IMR-90 (cell line): ENCODE measurements at regions not wholly inside any gene's neighbourhood (a gene's known extent, or its start where the extent isn't known, plus 50 kb on each side); places are given as distances from the start of the nearest gene placed in this dataset.

Source experiments
- ATAC-seq: fragments of 200-7000 bp; cut with Tn5 transposase; 2 replicates; pipeline ENCODE4 v1.9.1; 2020; ENCODE audit warnings: low read depth, mild to moderate bottlenecking, moderate library complexity
- BruUV-seq: library from RNA; stranded (reverse); fragments of 400-500 nt; replicated peaks from 2 replicates; lab custom pipeline; 2021; lab: Mats Ljungman, UMichigan
- CTCF ChIA-PET: fragments of 300-600 bp; formaldehyde crosslinking; extraction: SDS; loops from one replicate; lab custom pipeline; 2021; ENCODE audit warnings: antibody characterized with exemption; lab: Yijun Ruan, JAX
- POLR2A ChIA-PET: fragments of 300-600 bp; sonication (Branson Sonifier 250); formaldehyde crosslinking; loops from one replicate; lab custom pipeline; 2022; ENCODE audit warnings: antibody characterized with exemption; ENCODE audit not compliant: unreplicated experiment; lab: Charles Lee
- DNase-seq: peaks from one replicate; pipeline ENCODE4 v3.0.0; 2013
- H2AFZ ChIP-seq: replicated peaks from 2 replicates; pipeline ENCODE3; 2013; ENCODE audit warnings: low read length, mild to moderate bottlenecking; ENCODE audit not compliant: poor library complexity
- H2AK5ac ChIP-seq: 2 replicates; pipeline ENCODE4 v1.6.1; 2013; ENCODE audit warnings: low read depth, low read length, inconsistent platforms
- H2AK9ac ChIP-seq: replicated peaks from 2 replicates; pipeline ENCODE3; 2013; ENCODE audit warnings: mild to moderate bottlenecking, low read depth, low read length, moderate library complexity; ENCODE audit not compliant: poor library complexity
- H2BK120ac ChIP-seq: 2 replicates; pipeline ENCODE4 v1.6.1; 2013; ENCODE audit warnings: low read depth, low read length, inconsistent platforms
- H2BK15ac ChIP-seq: 3 replicates; pipeline ENCODE4 v1.6.1; 2013; ENCODE audit warnings: low read depth, low read length, inconsistent platforms
- H2BK20ac ChIP-seq: 2 replicates; pipeline ENCODE4 v1.6.1; 2013; ENCODE audit warnings: low read depth, mild to moderate bottlenecking, inconsistent platforms, low read length, moderate library complexity
- H2BK5ac ChIP-seq: 2 replicates; pipeline ENCODE4 v1.6.1; 2013; ENCODE audit warnings: mild to moderate bottlenecking, low read depth, low read length, inconsistent platforms; ENCODE audit not compliant: poor library complexity, severe bottlenecking
- H3K14ac ChIP-seq: replicated peaks from 2 replicates; pipeline ENCODE4 v1.6.1; 2013; ENCODE audit warnings: low read depth, low read length, inconsistent platforms
- H3K18ac ChIP-seq: 2 replicates; pipeline ENCODE4 v1.6.1; 2013; ENCODE audit warnings: low read depth, low read length, control low read depth
- H3K23ac ChIP-seq: 2 replicates; pipeline ENCODE4 v1.6.1; 2013; ENCODE audit warnings: low read depth, low read length, inconsistent platforms
- H3K27ac ChIP-seq: 2 replicates; pipeline ENCODE4 v1.5.1; 2013; ENCODE audit warnings: mild to moderate bottlenecking, control low read depth, low read length; ENCODE audit not compliant: insufficient read depth
- H3K27me3 ChIP-seq: 2 replicates; pipeline ENCODE4 v1.6.1; 2013; ENCODE audit warnings: low read length; ENCODE audit not compliant: control insufficient read depth, insufficient read depth
- H3K36me3 ChIP-seq: 2 replicates; pipeline ENCODE4 v1.6.1; 2013; ENCODE audit warnings: low read length, mixed read lengths; ENCODE audit not compliant: control insufficient read depth, insufficient read depth
- H3K4ac ChIP-seq: 2 replicates; pipeline ENCODE4 v1.6.1; 2013; ENCODE audit warnings: low read depth, low read length, inconsistent platforms
- H3K4me1 ChIP-seq: 2 replicates; pipeline ENCODE4 v1.6.1; 2013; ENCODE audit warnings: low read length, mixed read lengths; ENCODE audit not compliant: control insufficient read depth, insufficient read depth
- H3K4me2 ChIP-seq: 2 replicates; pipeline ENCODE4 v1.6.1; 2013; ENCODE audit warnings: low read depth, mild to moderate bottlenecking, control low read depth, low read length, moderate library complexity
- H3K4me3 ChIP-seq: 2 replicates; pipeline ENCODE4 v1.5.1; 2013; ENCODE audit warnings: low read depth, mild to moderate bottlenecking, control low read depth, low read length, moderate library complexity; ENCODE audit not compliant: insufficient read depth
- H3K56ac ChIP-seq: 2 replicates; pipeline ENCODE4 v1.6.1; 2013; ENCODE audit warnings: low read length, inconsistent platforms; ENCODE audit not compliant: insufficient read depth; ENCODE audit errors: extremely low read depth
- H3K79me1 ChIP-seq, 2 experiments: 2 replicates each; pipeline ENCODE4 v1.6.1; 2013; ENCODE audit warnings: low read length in 2 of 2, inconsistent platforms in 1 of 2, low read depth in 1 of 2
- H3K9ac ChIP-seq: 2 replicates; pipeline ENCODE4 v1.6.1; 2013; ENCODE audit warnings: low read depth, low read length, control low read depth
- H3K9me1 ChIP-seq: 2 replicates; pipeline ENCODE4 v1.6.1; 2013; ENCODE audit warnings: low read length, inconsistent platforms; ENCODE audit not compliant: insufficient read depth
- H3K9me3 ChIP-seq: 2 replicates; pipeline ENCODE4 v1.6.1; 2013; ENCODE audit warnings: low read length; ENCODE audit not compliant: control insufficient read depth, insufficient read depth
- H4K20me1 ChIP-seq: 2 replicates; pipeline ENCODE4 v1.6.1; 2013; ENCODE audit warnings: low read length, inconsistent platforms; ENCODE audit not compliant: insufficient read depth
- H4K5ac ChIP-seq: 2 replicates; pipeline ENCODE4 v1.6.1; 2013; ENCODE audit warnings: mild to moderate bottlenecking, low read depth, low read length, control low read depth
- H4K8ac ChIP-seq, 2 experiments: 2 replicates each; pipeline ENCODE4 v1.6.1; 2013; ENCODE audit warnings: low read depth in 2 of 2, low read length in 2 of 2, control low read depth in 1 of 2, inconsistent platforms in 1 of 2
- H4K91ac ChIP-seq: 2 replicates; pipeline ENCODE4 v1.6.1; 2013; ENCODE audit warnings: low read depth, low read length, inconsistent platforms; ENCODE audit not compliant: insufficient read depth
- CEBPB ChIP-seq: IDR thresholded peaks from 2 replicates; pipeline ENCODE4 v1.6.1; 2012; ENCODE audit warnings: low read depth, low read length, improper control_type of control experiment
- CHD1 ChIP-seq: IDR thresholded peaks from 2 replicates; pipeline ENCODE4 v1.6.1; 2012; ENCODE audit warnings: low read depth, low read length, improper control_type of control experiment
- ELK1 ChIP-seq: fragments of 150-350 bp; IDR thresholded peaks from 2 replicates; pipeline ENCODE4 v1.6.1; 2016; ENCODE audit warnings: low read depth, mild to moderate bottlenecking, low read length, moderate library complexity, borderline replicate concordance
- MAFK ChIP-seq: IDR thresholded peaks from 2 replicates; pipeline ENCODE4 v1.6.1; 2012; ENCODE audit warnings: low read depth, low read length, improper control_type of control experiment
- RCOR1 ChIP-seq: IDR thresholded peaks from 2 replicates; pipeline ENCODE4 v1.6.1; 2012; ENCODE audit warnings: mild to moderate bottlenecking, low read length, improper control_type of control experiment; ENCODE audit not compliant: insufficient replicate concordance
- WGBS, 2 experiments: methylation state at CpG; one replicate each; pipeline versions ENCODE4 v1.1.5 to v1.1.7; 2013; ENCODE audit warnings: missing lambda C conversion rate in 2 of 2; ENCODE audit not compliant: insufficient read length in 1 of 2; ENCODE audit errors: extremely low coverage in 2 of 2; 5-methylcytosine and 5-hydroxymethylcytosine counted together
- dilution Hi-C: fragments of 300-500 bp; cut with HindIII; formaldehyde crosslinking; loops from one replicate; pipeline ENCODE4 v1.14.3; 2018; ENCODE audit warnings: low sequenced_read_pairs; ENCODE audit not compliant: unreplicated experiment
- in situ Hi-C: fragments of 300-500 bp; cut with MboI; formaldehyde crosslinking; loops from 3 replicates; pipeline ENCODE4 v1.14.3; 2019; ENCODE audit warnings: low sequenced_read_pairs, inconsistent platforms, mixed read lengths
- intact Hi-C: fragments of 100-400 bp; cut with micrococcal nuclease; formaldehyde crosslinking; loops from 2 replicates; pipeline ENCODE4 v1.10.0; 2022

- Histone ChIP-seq H3K27ac (peak overlapping the region; percentile 58), H2BK5ac (peak overlapping the region; percentile 69), H3K4me1 (peaks cover 17% of the 10 kb centered on the region), H2AK9ac (no peak overlapping the region), H2AK5ac (peak overlapping the region; percentile 1; the same call in 1 of the 2 replicates), H2BK20ac (no peak overlapping the region), H2BK120ac (peak overlapping the region; percentile 9), H2AFZ (no peak overlapping the region), H3K79me1 (peaks cover 0 to 28% of the 10 kb centered on the region in 2 experiments; a peak in 2 of 4 replicates), H4K8ac (peak overlapping the region in 1 of 2 experiments; percentile 52; a peak in 1 of 4 replicates), H2BK15ac (no peak overlapping the region; the same call in 2 of the 3 replicates), H3K9ac (peak overlapping the region; percentile 20; the same call in 1 of the 2 replicates), H4K20me1 (no peaks in the 10 kb centered on the region), H3K14ac (peak overlapping the region; percentile 58), H3K4ac (peak overlapping the region; percentile 56), H3K9me1 (peaks cover 8% of the 10 kb centered on the region; the same call in 1 of the 2 replicates), H4K5ac (peak overlapping the region; percentile 92; the same call in 1 of the 2 replicates), H3K18ac (peak overlapping the region; percentile 76), H3K56ac (no peak overlapping the region), H3K4me3 (peak overlapping the region; percentile 28; the same call in 1 of the 2 replicates), H3K9me3 (no peaks in the 10 kb centered on the region), H3K23ac (peak overlapping the region; percentile 49), H3K4me2 (peak overlapping the region; percentile 91), H4K91ac (no peak overlapping the region), H3K36me3 (no peaks in the 10 kb centered on the region), H3K27me3 (no peaks in the 10 kb centered on the region)
- dilution Hi-C loops = loop anchor here (25.0 kb wide), 1 partner anchor 231 kb away; no protein-coding TSS in a partner anchor
- in situ Hi-C loops = loop anchor here (5.0 kb wide), 1 partner anchor 131 kb away; no protein-coding TSS in a partner anchor
- POLR2A ChIA-PET = no interaction called here
- CTCF ChIA-PET = no interaction called here
- WGBS, 2 experiments = 100% methylated on average over 2 of the region's 5 CpGs; no CpG with 5 or more reads in 1 of the 2 experiments
- DNase-seq (no peak), ATAC-seq (no peak)
- no TSS peak for BruUV-seq
- TF ChIP-seq CHD1 (no peak), CEBPB (no peak), ELK1 (no peak), MAFK (no peak), RCOR1 (no peak)
- intact Hi-C loops = loop anchor here (10.0 kb wide), 3 partner anchors 51 to 439 kb away; partner anchors contain the start of genes CDKN2A, CDKN2B-AS1 and KLHL9
These were observed 73.8 kb upstream of the IFNE start for GRCh38 chr9:21555911-21556310.
